IMR-90 (cell line): ENCODE measurements at regions not wholly inside any gene's neighbourhood (a gene's known extent, or its start where the extent isn't known, plus 50 kb on each side); places are given as distances from the start of the nearest gene placed in this dataset.

Experiments used
- ATAC-seq: fragments of 200-7000 bp; cut with Tn5 transposase; 2 replicates; pipeline ENCODE4 v1.9.1; 2020; ENCODE audit warnings: low read depth, mild to moderate bottlenecking, moderate library complexity
- BruUV-seq: library from RNA; stranded (reverse); fragments of 400-500 nt; replicated peaks from 2 replicates; lab custom pipeline; 2021; lab: Mats Ljungman, UMichigan
- CTCF ChIA-PET: fragments of 300-600 bp; formaldehyde crosslinking; extraction: SDS; loops from one replicate; lab custom pipeline; 2021; ENCODE audit warnings: antibody characterized with exemption; lab: Yijun Ruan, JAX
- POLR2A ChIA-PET: fragments of 300-600 bp; sonication (Branson Sonifier 250); formaldehyde crosslinking; loops from one replicate; lab custom pipeline; 2022; ENCODE audit warnings: antibody characterized with exemption; ENCODE audit not compliant: unreplicated experiment; lab: Charles Lee
- DNase-seq: peaks from one replicate; pipeline ENCODE4 v3.0.0; 2013
- H2AFZ ChIP-seq: replicated peaks from 2 replicates; pipeline ENCODE3; 2013; ENCODE audit warnings: low read length, mild to moderate bottlenecking; ENCODE audit not compliant: poor library complexity
- H2AK5ac ChIP-seq: 2 replicates; pipeline ENCODE4 v1.6.1; 2013; ENCODE audit warnings: low read depth, low read length, inconsistent platforms
- H2AK9ac ChIP-seq: replicated peaks from 2 replicates; pipeline ENCODE3; 2013; ENCODE audit warnings: mild to moderate bottlenecking, low read depth, low read length, moderate library complexity; ENCODE audit not compliant: poor library complexity
- H2BK120ac ChIP-seq: 2 replicates; pipeline ENCODE4 v1.6.1; 2013; ENCODE audit warnings: low read depth, low read length, inconsistent platforms
- H2BK15ac ChIP-seq: 3 replicates; pipeline ENCODE4 v1.6.1; 2013; ENCODE audit warnings: low read depth, low read length, inconsistent platforms
- H2BK20ac ChIP-seq: 2 replicates; pipeline ENCODE4 v1.6.1; 2013; ENCODE audit warnings: low read depth, mild to moderate bottlenecking, inconsistent platforms, low read length, moderate library complexity
- H2BK5ac ChIP-seq: 2 replicates; pipeline ENCODE4 v1.6.1; 2013; ENCODE audit warnings: mild to moderate bottlenecking, low read depth, low read length, inconsistent platforms; ENCODE audit not compliant: poor library complexity, severe bottlenecking
- H3K14ac ChIP-seq: replicated peaks from 2 replicates; pipeline ENCODE4 v1.6.1; 2013; ENCODE audit warnings: low read depth, low read length, inconsistent platforms
- H3K18ac ChIP-seq: 2 replicates; pipeline ENCODE4 v1.6.1; 2013; ENCODE audit warnings: low read depth, low read length, control low read depth
- H3K23ac ChIP-seq: 2 replicates; pipeline ENCODE4 v1.6.1; 2013; ENCODE audit warnings: low read depth, low read length, inconsistent platforms
- H3K27ac ChIP-seq: 2 replicates; pipeline ENCODE4 v1.5.1; 2013; ENCODE audit warnings: mild to moderate bottlenecking, control low read depth, low read length; ENCODE audit not compliant: insufficient read depth
- H3K27me3 ChIP-seq: 2 replicates; pipeline ENCODE4 v1.6.1; 2013; ENCODE audit warnings: low read length; ENCODE audit not compliant: control insufficient read depth, insufficient read depth
- H3K36me3 ChIP-seq: 2 replicates; pipeline ENCODE4 v1.6.1; 2013; ENCODE audit warnings: low read length, mixed read lengths; ENCODE audit not compliant: control insufficient read depth, insufficient read depth
- H3K4ac ChIP-seq: 2 replicates; pipeline ENCODE4 v1.6.1; 2013; ENCODE audit warnings: low read depth, low read length, inconsistent platforms
- H3K4me1 ChIP-seq: 2 replicates; pipeline ENCODE4 v1.6.1; 2013; ENCODE audit warnings: low read length, mixed read lengths; ENCODE audit not compliant: control insufficient read depth, insufficient read depth
- H3K4me2 ChIP-seq: 2 replicates; pipeline ENCODE4 v1.6.1; 2013; ENCODE audit warnings: low read depth, mild to moderate bottlenecking, control low read depth, low read length, moderate library complexity
- H3K4me3 ChIP-seq: 2 replicates; pipeline ENCODE4 v1.5.1; 2013; ENCODE audit warnings: low read depth, mild to moderate bottlenecking, control low read depth, low read length, moderate library complexity; ENCODE audit not compliant: insufficient read depth
- H3K56ac ChIP-seq: 2 replicates; pipeline ENCODE4 v1.6.1; 2013; ENCODE audit warnings: low read length, inconsistent platforms; ENCODE audit not compliant: insufficient read depth; ENCODE audit errors: extremely low read depth
- H3K79me1 ChIP-seq, 2 experiments: 2 replicates each; pipeline ENCODE4 v1.6.1; 2013; ENCODE audit warnings: low read length in 2 of 2, inconsistent platforms in 1 of 2, low read depth in 1 of 2
- H3K9ac ChIP-seq: 2 replicates; pipeline ENCODE4 v1.6.1; 2013; ENCODE audit warnings: low read depth, low read length, control low read depth
- H3K9me1 ChIP-seq: 2 replicates; pipeline ENCODE4 v1.6.1; 2013; ENCODE audit warnings: low read length, inconsistent platforms; ENCODE audit not compliant: insufficient read depth
- H3K9me3 ChIP-seq: 2 replicates; pipeline ENCODE4 v1.6.1; 2013; ENCODE audit warnings: low read length; ENCODE audit not compliant: control insufficient read depth, insufficient read depth
- H4K20me1 ChIP-seq: 2 replicates; pipeline ENCODE4 v1.6.1; 2013; ENCODE audit warnings: low read length, inconsistent platforms; ENCODE audit not compliant: insufficient read depth
- H4K5ac ChIP-seq: 2 replicates; pipeline ENCODE4 v1.6.1; 2013; ENCODE audit warnings: mild to moderate bottlenecking, low read depth, low read length, control low read depth
- H4K8ac ChIP-seq, 2 experiments: 2 replicates each; pipeline ENCODE4 v1.6.1; 2013; ENCODE audit warnings: low read depth in 2 of 2, low read length in 2 of 2, control low read depth in 1 of 2, inconsistent platforms in 1 of 2
- H4K91ac ChIP-seq: 2 replicates; pipeline ENCODE4 v1.6.1; 2013; ENCODE audit warnings: low read depth, low read length, inconsistent platforms; ENCODE audit not compliant: insufficient read depth
- BHLHE40 ChIP-seq: fragments of 150-350 bp; IDR thresholded peaks from 2 replicates; pipeline ENCODE4 v1.6.1; 2016; ENCODE audit warnings: mild to moderate bottlenecking, low read depth, low read length
- CEBPB ChIP-seq: IDR thresholded peaks from 2 replicates; pipeline ENCODE4 v1.6.1; 2012; ENCODE audit warnings: low read depth, low read length, improper control_type of control experiment
- CHD1 ChIP-seq: IDR thresholded peaks from 2 replicates; pipeline ENCODE4 v1.6.1; 2012; ENCODE audit warnings: low read depth, low read length, improper control_type of control experiment
- CTCF ChIP-seq: conservative IDR thresholded peaks from 2 replicates; pipeline ENCODE4 v1.5.1; 2012; ENCODE audit warnings: mild to moderate bottlenecking, low read depth, low read length, improper control_type of control experiment
- FOS ChIP-seq: fragments of 150-350 bp; IDR thresholded peaks from 2 replicates; pipeline ENCODE4 v1.6.1; 2016; ENCODE audit warnings: low read depth, low read length
- MAFK ChIP-seq: IDR thresholded peaks from 2 replicates; pipeline ENCODE4 v1.6.1; 2012; ENCODE audit warnings: low read depth, low read length, improper control_type of control experiment
- MAZ ChIP-seq: IDR thresholded peaks from 2 replicates; pipeline ENCODE4 v1.6.1; 2012; ENCODE audit warnings: low read depth, mild to moderate bottlenecking, low read length, improper control_type of control experiment, moderate library complexity, borderline replicate concordance
- MXI1 ChIP-seq: IDR thresholded peaks from 2 replicates; pipeline ENCODE4 v1.6.1; 2012; ENCODE audit warnings: low read depth, mild to moderate bottlenecking, low read length, moderate library complexity, borderline replicate concordance
- NFE2L2 ChIP-seq: fragments of 150-350 bp; IDR thresholded peaks from 2 replicates; pipeline ENCODE4 v1.6.1; 2016; ENCODE audit warnings: low read depth, mild to moderate bottlenecking, low read length
- POLR2A ChIP-seq: IDR thresholded peaks from 2 replicates; pipeline ENCODE4 v1.6.1; 2012; ENCODE audit warnings: mild to moderate bottlenecking, low read depth, low read length
- RAD21 ChIP-seq: IDR thresholded peaks from 2 replicates; pipeline ENCODE4 v1.6.1; 2012; ENCODE audit warnings: low read length, improper control_type of control experiment
- RCOR1 ChIP-seq: IDR thresholded peaks from 2 replicates; pipeline ENCODE4 v1.6.1; 2012; ENCODE audit warnings: mild to moderate bottlenecking, low read length, improper control_type of control experiment; ENCODE audit not compliant: insufficient replicate concordance
- RFX5 ChIP-seq: IDR thresholded peaks from 2 replicates; pipeline ENCODE4 v1.8.0; 2012; ENCODE audit warnings: low read depth, mild to moderate bottlenecking, low read length, moderate library complexity
- SMC3 ChIP-seq: fragments of 150-350 bp; IDR thresholded peaks from 2 replicates; pipeline ENCODE4 v1.6.1; 2016; ENCODE audit warnings: low read depth, mild to moderate bottlenecking, antibody characterized with exemption, low read length, moderate library complexity
- WGBS, 2 experiments: methylation state at CpG; one replicate each; pipeline versions ENCODE4 v1.1.5 to v1.1.7; 2013; ENCODE audit warnings: missing lambda C conversion rate in 2 of 2; ENCODE audit not compliant: insufficient read length in 1 of 2; ENCODE audit errors: extremely low coverage in 2 of 2; 5-methylcytosine and 5-hydroxymethylcytosine counted together
- dilution Hi-C: fragments of 300-500 bp; cut with HindIII; formaldehyde crosslinking; loops from one replicate; pipeline ENCODE4 v1.14.3; 2018; ENCODE audit warnings: low sequenced_read_pairs; ENCODE audit not compliant: unreplicated experiment
- in situ Hi-C: fragments of 300-500 bp; cut with MboI; formaldehyde crosslinking; loops from 3 replicates; pipeline ENCODE4 v1.14.3; 2019; ENCODE audit warnings: low sequenced_read_pairs, inconsistent platforms, mixed read lengths
- intact Hi-C: fragments of 100-400 bp; cut with micrococcal nuclease; formaldehyde crosslinking; loops from 2 replicates; pipeline ENCODE4 v1.10.0; 2022
- TF ChIP-seq, protein P1 (sequence below): fragments of 150-350 bp; IDR thresholded peaks from 2 replicates; pipeline ENCODE4 v1.6.1; 2017; ENCODE audit warnings: mild to moderate bottlenecking, antibody characterized with exemption, low read length, low read depth
- TF ChIP-seq, protein P2 (sequence below): fragments of 150-350 bp; IDR thresholded peaks from 2 replicates; pipeline ENCODE4 v1.6.1; 2016; ENCODE audit warnings: low read depth, mild to moderate bottlenecking, low read length, moderate library complexity, borderline replicate concordance

- Histone ChIP-seq H2BK5ac (no peak overlapping the region), H4K8ac (no peak overlapping the region), H3K4me2 (no peak overlapping the region), H3K27me3 (no peaks in the 10 kb centered on the region), H3K56ac (no peak overlapping the region), H3K14ac (no peak overlapping the region), H3K9ac (no peak overlapping the region), H2BK15ac (no peak overlapping the region), H3K9me1 (no peaks in the 10 kb centered on the region), H4K20me1 (no peaks in the 10 kb centered on the region), H3K23ac (no peak overlapping the region), H3K36me3 (no peaks in the 10 kb centered on the region), H2AK9ac (no peak overlapping the region), H3K4me3 (no peak overlapping the region), H4K5ac (no peak overlapping the region), H3K4me1 (no peaks in the 10 kb centered on the region), H4K91ac (no peak overlapping the region), H2AFZ (no peak overlapping the region), H3K9me3 (peaks cover 14% of the 10 kb centered on the region), H3K18ac (no peak overlapping the region), H3K27ac (no peak overlapping the region), H2BK120ac (no peak overlapping the region), H2AK5ac (no peak overlapping the region), H3K4ac (no peak overlapping the region), H3K79me1 (no peaks in the 10 kb centered on the region), H2BK20ac (no peak overlapping the region)
- DNase-seq (no peak), ATAC-seq (no peak)
- ChIA-PET CTCF (no interaction called here), POLR2A (no interaction called here)
- intact Hi-C loops, result no loop called here
- dilution Hi-C loops, result no loop called here
- no CpG with 5 or more reads among the region's 3 CpGs for WGBS, 2 experiments
- TF ChIP-seq CHD1, result no peak
- TF ChIP-seq, protein P1, sequence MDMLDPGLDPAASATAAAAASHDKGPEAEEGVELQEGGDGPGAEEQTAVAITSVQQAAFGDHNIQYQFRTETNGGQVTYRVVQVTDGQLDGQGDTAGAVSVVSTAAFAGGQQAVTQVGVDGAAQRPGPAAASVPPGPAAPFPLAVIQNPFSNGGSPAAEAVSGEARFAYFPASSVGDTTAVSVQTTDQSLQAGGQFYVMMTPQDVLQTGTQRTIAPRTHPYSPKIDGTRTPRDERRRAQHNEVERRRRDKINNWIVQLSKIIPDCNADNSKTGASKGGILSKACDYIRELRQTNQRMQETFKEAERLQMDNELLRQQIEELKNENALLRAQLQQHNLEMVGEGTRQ, result no peak
- TF ChIP-seq SMC3, result no peak
- TF ChIP-seq, protein P2, sequence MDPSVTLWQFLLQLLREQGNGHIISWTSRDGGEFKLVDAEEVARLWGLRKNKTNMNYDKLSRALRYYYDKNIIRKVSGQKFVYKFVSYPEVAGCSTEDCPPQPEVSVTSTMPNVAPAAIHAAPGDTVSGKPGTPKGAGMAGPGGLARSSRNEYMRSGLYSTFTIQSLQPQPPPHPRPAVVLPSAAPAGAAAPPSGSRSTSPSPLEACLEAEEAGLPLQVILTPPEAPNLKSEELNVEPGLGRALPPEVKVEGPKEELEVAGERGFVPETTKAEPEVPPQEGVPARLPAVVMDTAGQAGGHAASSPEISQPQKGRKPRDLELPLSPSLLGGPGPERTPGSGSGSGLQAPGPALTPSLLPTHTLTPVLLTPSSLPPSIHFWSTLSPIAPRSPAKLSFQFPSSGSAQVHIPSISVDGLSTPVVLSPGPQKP, result no peak
- no peak for TF ChIP-seq RFX5
- no peak for TF ChIP-seq RCOR1
- no peak for TF ChIP-seq RAD21
- no peak for TF ChIP-seq MAFK
- TF ChIP-seq FOS, result no peak
- TF ChIP-seq BHLHE40, result no peak
- TF ChIP-seq CEBPB, result no peak
- TF ChIP-seq MXI1, result no peak
- TF ChIP-seq CTCF, result no peak
- no peak for TF ChIP-seq NFE2L2
- TF ChIP-seq MAZ, result no peak
- no peak for TF ChIP-seq POLR2A
- in situ Hi-C loops, result no loop called here
- BruUV-seq, result no TSS peak
These were observed 1351.6 kb downstream of the AMY1C start for GRCh38 chr1:105101261-105101660.
